ENCODE measurements at regions not wholly inside any gene's neighbourhood (a gene's known extent, or its start where the extent isn't known, plus 50 kb on each side); places are given as distances from the start of the nearest gene placed in this dataset.

DNA sequence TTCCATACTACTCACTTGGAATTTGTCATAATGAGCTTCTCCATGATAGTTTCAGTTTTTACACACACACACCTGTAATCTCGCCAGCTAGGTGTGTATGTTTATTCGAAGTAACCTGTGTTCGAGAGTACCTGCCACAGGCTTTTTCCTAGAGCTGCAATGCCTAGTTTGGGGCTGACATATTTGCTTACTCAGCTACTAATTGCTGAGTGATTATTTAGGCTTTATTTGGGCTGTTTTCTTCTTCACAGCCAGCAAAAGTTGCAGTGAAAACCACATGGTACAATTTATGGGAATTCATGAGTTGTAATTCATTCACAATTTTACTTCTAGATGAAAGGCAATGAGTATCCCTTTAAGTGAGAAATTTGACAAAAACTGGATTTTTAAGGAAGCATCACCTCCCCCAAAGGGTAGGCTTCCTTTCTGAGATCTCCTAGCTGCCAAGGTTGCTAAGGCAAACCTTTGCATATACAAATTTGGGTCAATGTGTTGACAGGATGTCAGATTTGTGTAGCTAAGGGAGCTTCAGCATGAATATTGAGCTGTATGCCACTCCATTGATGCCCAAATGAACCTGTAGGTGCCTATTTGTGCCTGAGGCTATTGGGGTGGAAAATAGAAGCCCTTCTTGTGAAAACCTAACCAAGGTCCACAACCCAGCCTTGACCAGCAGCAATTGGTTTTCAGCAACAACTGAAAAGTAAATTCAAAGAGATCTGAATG is 108.7 kb upstream of the OTX2 start:
- TF ChIP-seq CTCF (IDR thresholded peaks at IDR 0.05 in 4 of 5, conservative IDR thresholded peaks at IDR 0.05 in 1 of 5) (no peak), POLR2A (IDR thresholded peaks at IDR 0.05) (no peak)

All from gastrocnemius medialis (tissue), 4 donors.